Activated CD8-positive, alpha-beta memory T cell treated with anti-CD3 and anti-CD28 coated beads for 36 hours (primary cell): ENCODE measurements at regions not wholly inside any gene's neighbourhood (a gene's known extent, or its start where the extent isn't known, plus 50 kb on each side); places are given as distances from the start of the nearest gene placed in this dataset.

Source experiments
- CTCF ChIA-PET: fragments of 350-600 bp; sonication (Branson Sonifier 250); formaldehyde crosslinking; loops from one replicate; lab custom pipeline; 2021; ENCODE audit warnings: antibody characterized with exemption; lab: Charles Lee
- POLR2A ChIA-PET: fragments of 350-600 bp; sonication (Branson Sonifier 250); formaldehyde crosslinking; loops from one replicate; lab custom pipeline; 2021; ENCODE audit warnings: antibody characterized with exemption; lab: Charles Lee

GRCh38 chrY:8151561-8151960, 1185.7 kb upstream of the TSPY4 start:
- CTCF ChIA-PET = no interaction called here
- POLR2A ChIA-PET = no interaction called here

DNA sequence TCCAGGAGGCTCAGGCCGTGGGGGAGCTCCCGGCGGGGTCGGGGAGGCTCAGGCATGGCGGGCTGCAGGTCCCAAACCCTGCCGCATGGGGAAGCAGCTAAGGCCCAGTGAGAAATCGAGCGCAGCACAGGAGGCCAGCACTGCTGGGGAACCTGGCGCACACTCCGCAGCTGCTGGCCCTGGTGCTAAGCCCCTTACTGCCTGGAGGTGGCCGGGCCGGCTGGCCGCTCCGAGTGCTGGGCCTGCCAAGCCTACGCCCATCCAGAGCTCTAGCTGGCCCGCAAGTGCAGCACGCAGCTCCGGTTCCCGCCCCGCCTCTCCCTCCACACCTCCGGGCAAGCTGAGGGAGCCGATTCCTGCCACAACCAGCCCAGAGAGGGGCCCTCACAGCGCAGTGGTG, 1208.7 kb upstream of the TSPY4 start:
- CTCF ChIA-PET = no interaction called here

DNA sequence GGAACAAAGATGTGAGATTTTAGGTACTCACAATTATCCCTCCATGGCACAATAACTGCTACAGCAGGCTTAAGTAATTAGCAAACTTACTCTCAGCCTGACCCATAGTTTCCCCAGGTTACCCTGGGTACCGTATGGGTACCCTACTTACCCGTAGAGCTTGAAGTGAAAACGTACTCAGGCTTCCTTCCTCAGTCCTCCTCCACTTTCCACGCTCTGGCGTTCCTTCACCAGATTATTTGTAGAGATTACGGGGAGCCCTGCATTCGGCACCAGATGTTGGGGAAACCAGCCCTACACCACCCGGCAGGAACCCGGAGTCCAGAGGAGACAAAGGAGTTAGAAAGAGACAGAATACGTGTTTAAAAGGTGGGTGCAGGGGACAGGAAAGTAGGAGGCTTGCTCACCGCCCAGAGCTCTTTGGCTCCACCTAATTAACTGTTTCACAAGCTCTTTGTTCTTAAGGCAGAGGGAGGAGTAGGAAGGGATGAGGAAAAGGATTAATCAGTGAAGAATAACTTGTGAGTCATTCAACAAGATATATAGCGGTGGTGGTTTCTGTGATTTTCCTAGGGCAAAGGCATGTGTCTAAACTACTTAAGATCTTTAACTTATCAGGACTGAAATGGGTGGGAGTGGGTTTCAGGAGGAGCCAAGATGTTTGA, 1211.2 kb upstream of the TSPY4 start:
- CTCF ChIA-PET = no interaction called here
- POLR2A ChIA-PET = no interaction called here

More for the DNA sequence above, 1208.7 kb upstream of the TSPY4 start:
- POLR2A ChIA-PET = no interaction called here

DNA sequence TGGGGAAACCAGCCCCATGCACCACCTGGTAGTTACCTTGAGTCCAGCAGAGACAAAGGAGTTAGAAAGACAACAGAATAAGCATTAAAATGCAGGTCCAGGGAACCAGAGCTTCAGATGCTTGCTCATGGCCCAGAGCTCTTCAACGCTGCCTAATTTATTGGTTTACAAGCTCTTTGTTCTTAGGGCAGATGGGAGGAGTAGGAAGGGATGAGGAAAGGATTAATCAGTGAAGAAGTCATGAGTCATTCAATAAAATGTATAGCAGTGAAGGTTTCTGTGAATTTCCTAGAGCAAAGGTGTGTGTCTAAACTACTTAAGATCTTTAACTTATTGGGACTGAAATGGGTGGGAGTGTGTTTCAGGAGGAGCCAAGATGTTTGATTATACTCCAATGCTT, 1210.3 kb upstream of the AMELY start:
- CTCF ChIA-PET = no interaction called here
- POLR2A ChIA-PET = no interaction called here

GRCh38 chrY:8094429-8094828, 1182.9 kb upstream of the AMELY start:
- POLR2A ChIA-PET = no interaction called here

DNA sequence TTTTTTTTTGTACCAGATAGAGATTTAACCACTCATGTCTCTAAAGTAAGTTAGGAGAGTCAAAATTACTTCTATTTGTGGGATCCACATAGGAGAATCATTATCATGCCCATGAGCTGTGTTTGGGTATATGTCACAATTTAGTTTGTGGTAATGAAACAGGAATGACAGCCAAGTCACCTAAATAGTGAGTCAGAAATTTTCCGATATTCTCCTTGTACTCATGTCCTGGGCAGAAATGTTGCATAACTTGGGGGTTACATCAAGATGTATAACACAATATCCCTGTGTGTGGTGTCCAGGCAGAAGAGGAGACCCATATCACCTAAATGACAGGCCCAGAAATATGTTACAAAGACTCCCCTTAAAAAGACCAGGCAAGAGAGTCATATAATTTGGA, 1181.4 kb upstream of the AMELY start:
- ChIA-PET CTCF (no interaction called here), POLR2A (no interaction called here)

More at GRCh38 chrY:8094429-8094828, 1182.9 kb upstream of the AMELY start:
- CTCF ChIA-PET = no interaction called here

DNA sequence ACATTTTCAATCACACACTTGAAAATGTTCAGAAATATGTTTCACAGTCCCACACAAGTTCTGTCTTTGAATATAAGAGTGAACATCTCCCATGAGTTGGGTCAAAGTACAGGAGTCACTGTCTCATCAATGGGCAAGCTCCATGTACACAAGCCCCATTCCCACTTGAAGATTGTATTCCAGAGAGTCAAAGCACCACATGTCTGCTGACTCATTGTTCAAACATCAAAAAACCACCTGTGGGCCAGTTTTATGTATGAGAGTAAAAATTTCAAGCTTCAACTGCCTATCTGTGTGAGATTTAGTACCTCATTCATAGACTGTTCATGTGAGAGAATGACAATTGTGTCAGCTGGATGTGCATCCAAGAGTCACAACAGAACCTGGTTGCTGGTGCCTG, 1174.4 kb upstream of the AMELY start:
- POLR2A ChIA-PET = no interaction called here
- CTCF ChIA-PET = no interaction called here

- ChIA-PET POLR2A (no interaction called here), CTCF (no interaction called here)
Observed at GRCh38 chrY:8084192-8084591, 1172.6 kb upstream of the AMELY start.

DNA sequence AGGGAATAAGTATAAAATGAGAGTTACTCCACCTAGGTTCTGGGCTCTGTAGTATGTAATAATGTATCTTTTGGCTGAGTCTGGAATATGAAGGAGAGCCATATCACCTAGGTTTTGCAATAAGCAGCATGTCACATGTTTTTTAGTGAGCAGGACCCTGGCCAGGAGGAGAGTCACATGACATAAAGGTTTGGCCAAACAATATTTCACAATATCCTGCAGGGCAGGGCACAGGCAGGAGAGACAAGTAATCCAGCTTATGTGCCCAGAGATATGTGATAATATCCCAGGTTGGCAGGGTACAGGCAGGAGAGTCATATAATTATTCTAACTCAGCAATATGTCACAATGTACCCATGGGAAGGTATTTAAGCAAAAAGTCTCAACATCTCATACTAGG, 1169.6 kb upstream of the AMELY start:
- ChIA-PET CTCF (no interaction called here), POLR2A (no interaction called here)

- ChIA-PET CTCF (no interaction called here), POLR2A (no interaction called here)
Observed at GRCh38 chrY:8065220-8065619, 1153.7 kb upstream of the AMELY start.

DNA sequence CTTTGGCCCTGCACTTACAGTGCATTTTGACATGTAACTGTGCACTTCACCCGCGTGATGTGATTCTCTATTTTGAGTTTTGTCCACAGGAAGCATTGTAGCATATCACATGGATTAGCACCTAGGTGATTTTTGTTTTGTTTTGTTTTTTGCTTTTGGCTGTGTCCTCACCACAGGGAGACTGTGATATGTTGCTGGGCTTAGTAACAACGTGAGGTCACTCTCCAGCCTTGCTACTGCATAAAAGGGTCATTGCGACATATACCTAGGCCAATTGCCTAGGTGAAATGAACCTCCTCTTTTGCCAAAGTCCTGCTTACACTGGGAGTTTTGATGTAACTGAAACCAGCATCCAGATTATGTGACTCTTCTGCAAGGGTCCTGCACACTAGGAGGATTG, 1152.9 kb upstream of the AMELY start:
- ChIA-PET CTCF (no interaction called here), POLR2A (no interaction called here)

DNA sequence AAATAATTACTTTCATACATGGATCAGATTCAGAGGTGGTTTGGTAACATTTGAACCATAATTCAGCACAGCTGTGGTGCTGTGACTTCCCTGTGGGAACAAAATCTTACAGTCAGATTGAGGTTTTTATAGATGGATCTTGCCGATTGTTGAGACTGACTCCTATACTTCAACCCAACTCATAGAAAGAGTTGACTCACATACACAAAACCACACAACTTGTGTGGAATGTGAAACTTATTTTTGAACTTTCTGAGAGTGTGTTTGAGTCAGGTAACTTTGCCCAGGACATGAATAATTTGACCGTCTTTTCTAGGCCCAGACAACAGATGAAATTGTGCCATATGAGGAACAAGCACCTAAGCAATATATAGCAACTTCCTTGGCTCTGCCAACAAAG, 1152.4 kb upstream of the AMELY start:
- CTCF ChIA-PET = no interaction called here
- POLR2A ChIA-PET = no interaction called here

- POLR2A ChIA-PET = no interaction called here
- CTCF ChIA-PET = no interaction called here
Observed at GRCh38 chrY:8058613-8059012, 1147.1 kb upstream of the AMELY start.

- ChIA-PET CTCF (no interaction called here), POLR2A (no interaction called here)
Observed at GRCh38 chrY:8051340-8051739, 1139.8 kb upstream of the AMELY start.

GRCh38 chrY:8041238-8041637, 1129.7 kb upstream of the AMELY start:
- POLR2A ChIA-PET = no interaction called here
- CTCF ChIA-PET = no interaction called here

DNA sequence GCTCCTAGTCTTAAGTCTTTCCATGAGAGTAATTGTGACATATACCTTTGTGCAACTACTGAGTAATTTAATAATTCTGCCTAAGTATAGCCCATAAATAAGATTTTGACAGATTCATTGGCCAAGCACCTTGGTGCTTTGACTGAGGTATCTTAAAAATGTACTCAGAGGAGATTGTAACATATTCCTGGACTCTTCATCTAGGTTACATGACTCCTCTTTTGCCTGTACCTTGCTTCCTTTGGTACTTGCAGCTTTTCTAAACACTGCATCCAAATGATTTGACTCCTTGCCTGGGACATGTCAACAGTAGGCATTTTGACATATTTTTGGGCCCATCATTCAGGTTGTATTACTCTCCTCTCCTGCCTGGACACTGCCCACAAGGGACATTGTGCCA, 1125.0 kb upstream of the AMELY start:
- ChIA-PET POLR2A (no interaction called here), CTCF (no interaction called here)

- POLR2A ChIA-PET = no interaction called here
Observed at GRCh38 chrY:8035653-8036052, 1124.1 kb upstream of the AMELY start.

DNA sequence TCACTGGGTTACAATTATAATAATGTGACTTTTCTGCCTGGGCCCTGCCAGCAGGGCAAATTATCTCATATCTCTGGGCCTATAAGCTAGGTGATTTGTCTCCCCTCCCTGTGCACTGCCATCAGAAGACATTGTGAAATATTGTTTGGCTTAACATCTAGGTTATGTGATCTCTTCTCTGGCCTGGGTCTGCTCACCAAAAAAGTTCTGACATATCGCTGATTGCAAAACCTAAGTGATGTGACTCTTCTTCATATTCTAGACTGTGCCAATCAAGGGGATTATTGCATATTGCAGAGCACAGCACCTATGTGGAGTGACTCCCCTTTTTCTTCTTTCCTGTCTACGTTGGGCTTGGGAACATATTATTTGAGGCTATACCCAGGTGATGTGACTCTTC, 1123.1 kb upstream of the AMELY start:
- ChIA-PET POLR2A (no interaction called here), CTCF (no interaction called here)

More at GRCh38 chrY:8035653-8036052, 1124.1 kb upstream of the AMELY start:
- CTCF ChIA-PET = no interaction called here

DNA sequence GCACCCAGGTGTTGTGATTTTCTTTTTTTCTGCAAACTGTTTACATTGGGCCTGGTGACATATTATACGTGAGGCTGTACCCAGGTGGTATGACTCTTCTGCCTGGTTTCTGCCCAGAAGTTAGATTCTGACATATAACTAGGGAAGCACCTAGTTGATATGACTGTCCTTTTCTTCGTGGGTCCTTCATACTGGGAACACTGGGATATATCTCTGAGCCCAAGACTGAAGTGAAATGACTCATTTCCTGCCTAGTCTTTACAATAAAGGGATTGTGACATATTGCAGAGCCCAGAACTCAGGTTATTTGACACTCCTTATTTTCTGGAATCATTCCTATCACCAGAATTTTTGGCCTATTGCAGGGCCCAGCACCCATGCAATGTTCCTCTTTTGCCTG, 1121.6 kb upstream of the AMELY start:
- CTCF ChIA-PET = no interaction called here
- POLR2A ChIA-PET = no interaction called here

DNA sequence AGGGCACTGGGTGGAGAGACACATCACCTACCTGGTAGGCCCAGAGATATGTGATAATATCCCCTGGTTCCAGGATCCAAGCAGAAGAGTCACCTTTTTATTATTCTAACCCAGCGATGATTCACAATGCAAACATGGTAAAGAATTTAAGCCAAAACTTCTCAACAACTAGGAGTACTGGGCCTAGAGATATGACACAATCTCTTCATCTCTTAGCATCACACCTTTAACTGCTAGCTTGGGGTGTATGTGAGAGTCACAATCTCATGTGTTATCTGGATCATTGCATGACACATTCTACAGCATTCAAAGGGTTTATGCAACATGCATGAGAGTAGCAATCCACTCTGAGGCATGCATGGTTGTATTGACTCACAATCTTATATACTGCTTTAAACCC, 1109.0 kb upstream of the AMELY start:
- POLR2A ChIA-PET = no interaction called here
- CTCF ChIA-PET = no interaction called here

DNA sequence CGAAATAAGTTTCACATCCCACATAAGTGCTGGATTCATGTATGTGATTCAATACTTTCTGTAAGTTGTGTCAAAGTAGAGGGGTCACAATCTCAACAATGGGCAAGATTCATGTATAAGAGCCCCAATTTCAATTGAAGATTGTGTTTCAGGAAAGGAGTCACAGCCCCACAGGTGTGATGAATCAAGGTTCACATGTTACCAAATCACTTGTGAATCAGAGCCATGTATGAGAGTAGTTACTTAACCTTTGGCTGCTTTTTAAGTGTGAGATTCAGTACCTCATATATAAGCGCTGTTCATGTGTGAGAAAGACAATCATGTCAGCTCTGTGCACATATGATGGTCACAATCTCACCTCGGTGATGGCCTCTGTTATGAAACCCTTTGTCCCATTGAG, 1100.0 kb upstream of the AMELY start:
- POLR2A ChIA-PET = no interaction called here
- CTCF ChIA-PET = no interaction called here

GRCh38 chrY:8004196-8004595, 1092.6 kb upstream of the AMELY start:
- CTCF ChIA-PET = no interaction called here
- POLR2A ChIA-PET = interaction anchor here (0.6 kb wide), 1 partner anchor 149 kb away, joined by 18 read pairs; no protein-coding TSS in a partner anchor
